Activated CD8-positive, alpha-beta memory T cell treated with anti-CD3 and anti-CD28 coated beads, Interleukin-2, amount 50 U/mL, for 24 hours (primary cell): ENCODE measurements at regions not wholly inside any gene's neighbourhood (a gene's known extent, or its start where the extent isn't known, plus 50 kb on each side); places are given as distances from the start of the nearest gene placed in this dataset.

Source experiments
- DNase-seq: peaks from one replicate; pipeline ENCODE4 v3.0.0-alpha.2; 2020; ENCODE audit errors: extremely low read depth

- no peak for DNase-seq
Measured at GRCh38 chr10:78476156-78476555, 442.5 kb downstream of the RPS24 start.

- no peak for DNase-seq
Measured at GRCh38 chr10:78476844-78477243, 443.2 kb downstream of the RPS24 start.

GRCh38 chr10:78478919-78479318 lies 445.3 kb downstream of the RPS24 start:
- no peak for DNase-seq

GRCh38 chr10:78479467-78479866 lies 445.8 kb downstream of the RPS24 start:
- no peak for DNase-seq

- no peak for DNase-seq
Measured at GRCh38 chr10:78481842-78482241, 448.2 kb downstream of the RPS24 start.

- no peak for DNase-seq
Measured at GRCh38 chr10:78483641-78484040, 450.0 kb downstream of the RPS24 start.

GRCh38 chr10:78489034-78489433 lies 455.4 kb downstream of the RPS24 start:
- no peak for DNase-seq

- DNase-seq: no peak
Measured at GRCh38 chr10:78491812-78492211, 458.1 kb downstream of the RPS24 start.

- no peak for DNase-seq
Measured at GRCh38 chr10:78492424-78492823, 458.8 kb downstream of the RPS24 start.

- DNase-seq: no peak
Measured at GRCh38 chr10:78494179-78494578, 460.5 kb downstream of the RPS24 start.

- no peak for DNase-seq
Measured at GRCh38 chr10:78502210-78502936, 468.7 kb downstream of the RPS24 start.

GRCh38 chr10:78504181-78504580 lies 470.5 kb downstream of the RPS24 start:
- no peak for DNase-seq

GRCh38 chr10:78505657-78506056 lies 472.0 kb downstream of the RPS24 start:
- no peak for DNase-seq

GRCh38 chr10:78506614-78507013 lies 473.0 kb downstream of the RPS24 start:
- DNase-seq: no peak

GRCh38 chr10:78507510-78508160 lies 474.0 kb downstream of the RPS24 start:
- no peak for DNase-seq

- no peak for DNase-seq
Measured at GRCh38 chr10:78508955-78509748, 475.5 kb downstream of the RPS24 start.

GRCh38 chr10:78510566-78511323 lies 477.1 kb downstream of the RPS24 start:
- DNase-seq: no peak

- DNase-seq: no peak
Measured at GRCh38 chr10:78511324-78512204, 477.9 kb downstream of the RPS24 start.

- DNase-seq: no peak
Measured at GRCh38 chr10:78512205-78512550, 478.5 kb downstream of the RPS24 start.

- DNase-seq: no peak
Measured at GRCh38 chr10:78513330-78513729, 479.7 kb downstream of the RPS24 start.

- no peak for DNase-seq
Measured at GRCh38 chr10:78513986-78514385, 480.3 kb downstream of the RPS24 start.
